ENCODE measurements at regions not wholly inside any gene's neighbourhood (a gene's known extent, or its start where the extent isn't known, plus 50 kb on each side); places are given as distances from the start of the nearest gene placed in this dataset.

DNA sequence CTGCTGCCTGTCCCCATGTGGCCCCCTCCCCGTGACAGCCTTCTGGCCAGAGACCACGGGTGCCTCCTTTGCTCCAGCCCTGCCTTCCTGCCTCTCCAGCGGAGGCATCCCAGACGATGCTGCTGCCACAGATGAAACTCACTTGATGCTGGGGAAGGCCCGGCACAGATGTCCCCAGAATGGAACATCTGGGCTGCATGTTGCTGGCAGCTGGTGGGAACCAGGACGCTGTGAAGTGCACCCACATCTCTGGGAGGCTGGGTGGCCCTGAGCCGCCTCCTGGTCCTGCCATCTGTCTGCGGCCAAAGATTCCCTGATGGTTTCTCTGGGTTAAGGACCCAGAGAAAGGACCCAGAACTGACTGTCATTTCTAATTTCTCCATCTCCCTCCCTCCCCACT is 51.9 kb upstream of the PTPRS start:
- DNase-seq (ENCODE audit: low spot score) = no peak
- ATAC-seq (ENCODE audit: low FRiP score) = no peak
- no peak for TF ChIP-seq CTCF (IDR thresholded peaks at IDR 0.05)

- no peak for ATAC-seq (ENCODE audit: low FRiP score)
- no peak for TF ChIP-seq CTCF (IDR thresholded peaks at IDR 0.05)
- DNase-seq (ENCODE audit: low spot score) = no peak
These were observed 52.5 kb upstream of the PTPRS start for GRCh38 chr19:5393088-5393487.

GRCh38 chr19:5394551-5395505 is 54.2 kb upstream of the PTPRS start:
- ATAC-seq (ENCODE audit: low FRiP score) = no peak
- no peak for DNase-seq (ENCODE audit: low spot score)
- TF ChIP-seq CTCF (IDR thresholded peaks at IDR 0.05) = no peak

GRCh38 chr19:5395556-5395955 is 54.9 kb upstream of the PTPRS start:
- TF ChIP-seq CTCF (IDR thresholded peaks at IDR 0.05) = no peak
- no peak for ATAC-seq (ENCODE audit: low FRiP score)
- DNase-seq (ENCODE audit: low spot score) = no peak

GRCh38 chr19:5396096-5396939 is 55.7 kb upstream of the PTPRS start:
- no peak for TF ChIP-seq CTCF (IDR thresholded peaks at IDR 0.05)
- DNase-seq (ENCODE audit: low spot score) = no peak
- no peak for ATAC-seq (ENCODE audit: low FRiP score)

DNA sequence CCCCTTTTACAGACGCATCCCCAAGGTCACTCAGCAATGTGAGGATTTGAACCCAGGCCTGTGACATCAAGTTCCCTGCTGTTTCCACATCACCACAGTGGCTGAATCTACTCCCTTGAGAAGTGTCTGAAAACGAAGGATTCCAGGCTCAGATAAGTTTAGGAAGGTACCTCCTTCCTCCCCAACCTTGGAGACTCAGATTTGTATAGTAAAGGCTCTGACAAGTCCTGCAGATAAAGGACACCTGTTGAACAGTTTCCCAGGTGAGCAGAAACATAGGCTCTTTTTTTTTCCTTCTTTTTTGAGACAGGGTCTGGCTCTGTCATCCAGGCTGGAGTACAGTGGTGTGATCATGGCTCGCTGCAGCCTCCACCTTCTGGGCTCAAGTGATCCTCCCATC is 56.4 kb upstream of the PTPRS start:
- ATAC-seq (ENCODE audit: low FRiP score) (no peak), DNase-seq (ENCODE audit: low spot score) (no peak)
- TF ChIP-seq CTCF (IDR thresholded peaks at IDR 0.05) = no peak

Measured in omental fat pad (tissue), 3 donors.